Large intestine (tissue), 3 donors: ENCODE measurements at regions not wholly inside any gene's neighbourhood (a gene's known extent, or its start where the extent isn't known, plus 50 kb on each side); places are given as distances from the start of the nearest gene placed in this dataset.

Source experiments
- DNase-seq, 2 donors: peaks; one replicate each; pipeline versions ENCODE4 v3.0.0 to v3.0.0-alpha.2; 2013
- H3K27ac ChIP-seq: one replicate; pipeline ENCODE4 v1.5.1; 2013; ENCODE audit warnings: low read length
- H3K27me3 ChIP-seq: 2 replicates; pipeline ENCODE4 v1.6.1; 2013; ENCODE audit warnings: low read length; ENCODE audit not compliant: control insufficient read depth, insufficient read depth
- H3K36me3 ChIP-seq: 2 replicates; pipeline ENCODE4 v1.6.1; 2013; ENCODE audit warnings: low read length; ENCODE audit not compliant: control insufficient read depth, insufficient read depth
- H3K4me1 ChIP-seq: one replicate; pipeline ENCODE4 v1.6.1; 2013; ENCODE audit warnings: low read length; ENCODE audit not compliant: control insufficient read depth, insufficient read depth
- H3K4me3 ChIP-seq: one replicate; pipeline ENCODE4 v1.5.1; 2013; ENCODE audit warnings: low read length
- H3K9me3 ChIP-seq: one replicate; pipeline ENCODE4 v1.6.1; 2013; ENCODE audit warnings: mild to moderate bottlenecking, low read depth, low read length, moderate library complexity; ENCODE audit not compliant: control insufficient read depth
- WGBS: methylation state at CpG from one replicate; pipeline ENCODE4 v1.1.5; 2013; ENCODE audit warnings: low lambda C conversion rate; ENCODE audit not compliant: insufficient coverage; 5-methylcytosine and 5-hydroxymethylcytosine counted together

DNA sequence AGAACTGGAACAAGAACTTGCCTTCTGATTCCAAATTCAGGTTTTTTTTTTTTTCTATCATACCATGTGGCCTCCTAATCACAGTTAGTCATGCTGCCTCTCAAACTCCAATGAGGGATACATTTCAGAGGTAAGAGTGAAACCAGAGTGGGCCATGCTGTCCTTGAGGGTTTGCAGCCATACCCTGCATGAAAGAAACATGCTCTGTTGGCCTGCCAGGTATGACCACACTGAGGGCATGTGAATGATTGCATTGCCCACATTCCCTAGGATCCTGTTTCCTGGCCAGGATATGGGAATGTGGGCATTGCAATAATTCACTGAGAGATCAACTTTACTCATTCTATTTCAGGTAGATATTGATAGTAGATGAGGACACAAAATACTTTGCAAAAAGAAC lies 56.4 kb upstream of the DDIT4L start:
- H3K27ac ChIP-seq = no peak overlapping the region
- DNase-seq = no peak
- no peak overlapping the region for H3K4me3 ChIP-seq
- no peaks in the 10 kb centered on the region for H3K27me3 ChIP-seq
- no peaks in the 10 kb centered on the region for H3K36me3 ChIP-seq
- H3K9me3 ChIP-seq = no peaks in the 10 kb centered on the region
- no peaks in the 10 kb centered on the region for H3K4me1 ChIP-seq

DNA sequence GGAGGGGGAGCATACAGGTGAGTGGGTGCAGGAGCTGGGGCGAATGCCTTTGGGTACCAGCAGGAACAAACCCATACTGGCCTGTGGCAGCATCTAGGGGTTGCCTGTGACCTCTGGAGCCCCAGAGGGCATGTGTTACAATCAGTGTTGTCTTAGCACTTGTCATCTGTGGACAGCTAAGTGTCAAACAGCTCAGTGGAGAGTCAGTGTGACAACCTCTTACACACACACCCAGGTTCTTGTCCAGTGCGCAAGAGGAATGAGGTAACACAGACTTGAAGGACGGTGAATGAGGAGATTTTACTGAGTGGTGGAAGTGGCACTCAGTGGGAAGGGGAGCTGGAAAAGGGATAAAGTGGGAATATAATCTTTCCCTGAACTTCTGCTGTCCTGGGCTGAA lies 54.1 kb upstream of the DDIT4L start:
- H3K36me3 ChIP-seq = no peaks in the 10 kb centered on the region
- DNase-seq = no peak
- H3K4me3 ChIP-seq = no peak overlapping the region
- H3K9me3 ChIP-seq = no peaks in the 10 kb centered on the region
- no peak overlapping the region for H3K27ac ChIP-seq
- 94% methylated on average over 2 of the region's 3 CpGs for WGBS
- no peaks in the 10 kb centered on the region for H3K4me1 ChIP-seq
- no peaks in the 10 kb centered on the region for H3K27me3 ChIP-seq
